Mesendoderm (in vitro differentiated cells): ENCODE measurements at regions not wholly inside any gene's neighbourhood (a gene's known extent, or its start where the extent isn't known, plus 50 kb on each side); places are given as distances from the start of the nearest gene placed in this dataset.

Source experiments
- DNase-seq: peaks from one replicate; pipeline ENCODE4 v3.0.0; 2013
- H2AK5ac ChIP-seq: 2 replicates; pipeline ENCODE4 v1.6.1; 2013; ENCODE audit warnings: low read length, inconsistent platforms
- H2BK120ac ChIP-seq: 2 replicates; pipeline ENCODE4 v1.6.1; 2013; ENCODE audit warnings: low read depth, mild to moderate bottlenecking, low read length, moderate library complexity, mixed read lengths
- H2BK15ac ChIP-seq: replicated peaks from 2 replicates; pipeline ENCODE4 v1.6.1; 2013; ENCODE audit warnings: low read depth, mild to moderate bottlenecking, moderate library complexity
- H2BK5ac ChIP-seq: 2 replicates; pipeline ENCODE4 v1.6.1; 2013; ENCODE audit warnings: low read length, inconsistent platforms
- H3K18ac ChIP-seq: 2 replicates; pipeline ENCODE4 v1.6.1; 2013; ENCODE audit warnings: mild to moderate bottlenecking, low read length, mixed read lengths
- H3K23ac ChIP-seq: one replicate; pipeline ENCODE4 v1.6.1; 2013; ENCODE audit warnings: low read length
- H3K27ac ChIP-seq: 2 replicates; pipeline ENCODE4 v1.5.1; 2013; ENCODE audit warnings: low read depth, mild to moderate bottlenecking, inconsistent platforms, low read length, moderate library complexity
- H3K27me3 ChIP-seq: 2 replicates; pipeline ENCODE4 v1.6.1; 2013; ENCODE audit warnings: low read length, control low read depth, mild to moderate bottlenecking, inconsistent platforms; ENCODE audit not compliant: insufficient read depth, poor library complexity
- H3K36me3 ChIP-seq: 2 replicates; pipeline ENCODE4 v1.6.1; 2013; ENCODE audit warnings: low read length, inconsistent platforms; ENCODE audit not compliant: control insufficient read depth, insufficient read depth
- H3K4ac ChIP-seq: one replicate; pipeline ENCODE4 v1.6.1; 2013; ENCODE audit warnings: low read depth, mild to moderate bottlenecking, low read length, moderate library complexity
- H3K4me1 ChIP-seq: 2 replicates; pipeline ENCODE4 v1.6.1; 2013; ENCODE audit warnings: low read depth, low read length, inconsistent platforms; ENCODE audit not compliant: control insufficient read depth
- H3K4me2 ChIP-seq: 2 replicates; pipeline ENCODE4 v1.6.1; 2013; ENCODE audit warnings: low read length
- H3K4me3 ChIP-seq: 2 replicates; pipeline ENCODE4 v1.5.1; 2013; ENCODE audit warnings: mild to moderate bottlenecking, low read length
- H3K56ac ChIP-seq: one replicate; pipeline ENCODE4 v1.6.1; 2013; ENCODE audit warnings: low read length
- H3K79me1 ChIP-seq: 2 replicates; pipeline ENCODE4 v1.6.1; 2013; ENCODE audit warnings: low read length, inconsistent platforms
- H3K79me2 ChIP-seq: 2 replicates; pipeline ENCODE4 v1.6.1; 2013; ENCODE audit warnings: mild to moderate bottlenecking, low read length; ENCODE audit not compliant: control insufficient read depth, insufficient read depth
- H3K9ac ChIP-seq: 2 replicates; pipeline ENCODE4 v1.6.1; 2013; ENCODE audit warnings: low read length, inconsistent platforms
- H4K5ac ChIP-seq: one replicate; pipeline ENCODE4 v1.6.1; 2013; ENCODE audit warnings: low read length
- H4K8ac ChIP-seq: one replicate; pipeline ENCODE4 v1.6.1; 2013; ENCODE audit warnings: low read depth, mild to moderate bottlenecking, control low read depth, low read length, moderate library complexity
- WGBS: extraction: QIAGEN DNeasy Blood & Tissue Kit; methylation state at CpG from one replicate; pipeline ENCODE4 v1.1.7; 2013; ENCODE audit warnings: low lambda C conversion rate, missing lambda C conversion rate; ENCODE audit not compliant: insufficient coverage; ENCODE audit errors: extremely low coverage; 5-methylcytosine and 5-hydroxymethylcytosine counted together

- no peak for DNase-seq
- no peaks in the 10 kb centered on the region for H3K79me1 ChIP-seq
- H3K79me2 ChIP-seq, result no peaks in the 10 kb centered on the region
- no peak overlapping the region for H3K56ac ChIP-seq
- H3K18ac ChIP-seq, result no peak overlapping the region
- no peak overlapping the region for H3K4me2 ChIP-seq
- H3K36me3 ChIP-seq, result no peaks in the 10 kb centered on the region
- no peak overlapping the region for H3K9ac ChIP-seq
- H2AK5ac ChIP-seq, result no peak overlapping the region
- no peaks in the 10 kb centered on the region for H3K27me3 ChIP-seq
- no peak overlapping the region for H3K4ac ChIP-seq
- no peaks in the 10 kb centered on the region for H3K4me1 ChIP-seq
- H3K23ac ChIP-seq, result no peak overlapping the region
- H3K4me3 ChIP-seq, result no peak overlapping the region
- H3K27ac ChIP-seq, result no peak overlapping the region
- no peak overlapping the region for H2BK5ac ChIP-seq
- no CpG with 5 or more reads among the region's 1 CpG for WGBS
- H2BK120ac ChIP-seq, result no peak overlapping the region
- H2BK15ac ChIP-seq, result no peak overlapping the region
- no peak overlapping the region for H4K5ac ChIP-seq
- H4K8ac ChIP-seq, result no peak overlapping the region
These were observed 207.5 kb downstream of the LRRC70 start for GRCh38 chr5:62786099-62786498.

GRCh38 chr5:62785588-62785987, 207.0 kb downstream of the LRRC70 start:
- Histone ChIP-seq H4K8ac (no peak overlapping the region), H2BK120ac (no peak overlapping the region), H2BK5ac (no peak overlapping the region), H3K27ac (no peak overlapping the region), H3K56ac (no peak overlapping the region), H3K79me1 (no peaks in the 10 kb centered on the region), H3K4me2 (no peak overlapping the region), H3K18ac (no peak overlapping the region), H3K4ac (no peak overlapping the region), H3K79me2 (no peaks in the 10 kb centered on the region), H3K27me3 (no peaks in the 10 kb centered on the region), H3K23ac (no peak overlapping the region), H2AK5ac (no peak overlapping the region), H2BK15ac (no peak overlapping the region), H3K4me1 (no peaks in the 10 kb centered on the region), H3K9ac (no peak overlapping the region), H4K5ac (no peak overlapping the region), H3K4me3 (no peak overlapping the region), H3K36me3 (no peaks in the 10 kb centered on the region)
- no peak for DNase-seq
- no CpG with 5 or more reads among the region's 6 CpGs for WGBS

- Histone ChIP-seq H3K4ac (no peak overlapping the region), H2AK5ac (no peak overlapping the region), H2BK5ac (no peak overlapping the region), H3K79me2 (no peaks in the 10 kb centered on the region), H3K4me1 (no peaks in the 10 kb centered on the region), H3K79me1 (no peaks in the 10 kb centered on the region), H3K27ac (no peak overlapping the region), H4K5ac (no peak overlapping the region), H3K4me2 (no peak overlapping the region), H3K36me3 (no peaks in the 10 kb centered on the region), H3K18ac (no peak overlapping the region), H2BK120ac (no peak overlapping the region), H4K8ac (no peak overlapping the region), H3K23ac (no peak overlapping the region), H3K27me3 (no peaks in the 10 kb centered on the region), H3K4me3 (no peak overlapping the region), H2BK15ac (no peak overlapping the region), H3K56ac (no peak overlapping the region), H3K9ac (no peak overlapping the region)
- no CpG with 5 or more reads among the region's 5 CpGs for WGBS
- no peak for DNase-seq
These were observed 204.9 kb downstream of the LRRC70 start for GRCh38 chr5:62783374-62784057.

DNA sequence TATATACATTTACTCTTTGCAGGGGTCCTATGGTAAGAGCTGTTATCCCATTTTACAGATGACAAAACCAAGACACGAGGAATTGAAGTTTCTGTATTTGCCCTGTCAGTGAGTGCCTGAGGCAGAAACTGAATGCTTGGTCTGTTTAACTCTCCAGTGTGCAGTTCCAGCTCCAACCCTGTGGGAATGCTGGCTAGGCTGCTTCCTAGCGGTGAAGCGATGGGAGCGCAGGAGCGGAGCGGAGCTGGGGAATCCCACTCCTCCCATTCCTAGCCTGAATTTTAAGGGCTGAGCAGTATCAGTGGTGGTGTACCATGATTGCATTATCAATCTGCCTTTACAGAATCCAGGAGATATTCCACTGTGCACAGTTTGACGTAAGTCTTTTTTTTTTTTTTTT, 202.3 kb downstream of the LRRC70 start:
- no peak overlapping the region for H3K4me3 ChIP-seq
- H3K23ac ChIP-seq, result no peak overlapping the region
- H2BK120ac ChIP-seq, result no peak overlapping the region
- no peak overlapping the region for H3K9ac ChIP-seq
- no peaks in the 10 kb centered on the region for H3K79me1 ChIP-seq
- WGBS, result no CpG with 5 or more reads among the region's 7 CpGs
- no peak overlapping the region for H3K18ac ChIP-seq
- peak; percentile 53 for DNase-seq
- H2BK15ac ChIP-seq, result no peak overlapping the region
- H3K27ac ChIP-seq, result no peak overlapping the region
- H3K79me2 ChIP-seq, result no peaks in the 10 kb centered on the region
- no peak overlapping the region for H2BK5ac ChIP-seq
- H4K8ac ChIP-seq, result no peak overlapping the region
- H3K4me2 ChIP-seq, result no peak overlapping the region
- H3K36me3 ChIP-seq, result no peaks in the 10 kb centered on the region
- H4K5ac ChIP-seq, result no peak overlapping the region
- H3K4me1 ChIP-seq, result no peaks in the 10 kb centered on the region
- no peak overlapping the region for H2AK5ac ChIP-seq
- no peaks in the 10 kb centered on the region for H3K27me3 ChIP-seq
- H3K4ac ChIP-seq, result no peak overlapping the region
- H3K56ac ChIP-seq, result no peak overlapping the region

GRCh38 chr5:62780230-62780629, 201.6 kb downstream of the LRRC70 start:
- H3K27ac ChIP-seq, result no peak overlapping the region
- no peak overlapping the region for H3K18ac ChIP-seq
- no peak for DNase-seq
- H3K27me3 ChIP-seq, result no peaks in the 10 kb centered on the region
- no peak overlapping the region for H2BK5ac ChIP-seq
- no peaks in the 10 kb centered on the region for H3K79me2 ChIP-seq
- H3K4me2 ChIP-seq, result no peak overlapping the region
- no peak overlapping the region for H2AK5ac ChIP-seq
- H4K5ac ChIP-seq, result no peak overlapping the region
- no peaks in the 10 kb centered on the region for H3K36me3 ChIP-seq
- H3K79me1 ChIP-seq, result no peaks in the 10 kb centered on the region
- no CpG with 5 or more reads among the region's 11 CpGs for WGBS
- no peak overlapping the region for H3K23ac ChIP-seq
- H3K9ac ChIP-seq, result no peak overlapping the region
- no peak overlapping the region for H3K4ac ChIP-seq
- no peak overlapping the region for H4K8ac ChIP-seq
- H2BK15ac ChIP-seq, result no peak overlapping the region
- no peak overlapping the region for H3K56ac ChIP-seq
- H2BK120ac ChIP-seq, result no peak overlapping the region
- H3K4me3 ChIP-seq, result no peak overlapping the region
- H3K4me1 ChIP-seq, result no peaks in the 10 kb centered on the region

GRCh38 chr5:62779010-62779422, 200.4 kb downstream of the LRRC70 start:
- Histone ChIP-seq H3K9ac (no peak overlapping the region), H3K27me3 (no peaks in the 10 kb centered on the region), H2AK5ac (no peak overlapping the region), H3K4me3 (no peak overlapping the region), H2BK15ac (no peak overlapping the region), H3K18ac (no peak overlapping the region), H3K23ac (no peak overlapping the region), H3K79me2 (no peaks in the 10 kb centered on the region), H3K79me1 (no peaks in the 10 kb centered on the region), H3K27ac (no peak overlapping the region), H3K4me2 (no peak overlapping the region), H2BK5ac (no peak overlapping the region), H4K5ac (no peak overlapping the region), H2BK120ac (no peak overlapping the region), H4K8ac (no peak overlapping the region), H3K4ac (no peak overlapping the region), H3K56ac (no peak overlapping the region), H3K4me1 (no peaks in the 10 kb centered on the region), H3K36me3 (no peaks in the 10 kb centered on the region)
- DNase-seq, result peak; percentile 82
- WGBS, result no CpG with 5 or more reads among the region's 5 CpGs
